SKM-1 (cell line): ENCODE measurements at regions not wholly inside any gene's neighbourhood (a gene's known extent, or its start where the extent isn't known, plus 50 kb on each side); places are given as distances from the start of the nearest gene placed in this dataset.

Source experiments
- DNase-seq: peaks from one replicate; lab custom pipeline; 2025; ENCODE audit not compliant: unreplicated experiment; lab: John Stamatoyannopoulos, UW

DNA sequence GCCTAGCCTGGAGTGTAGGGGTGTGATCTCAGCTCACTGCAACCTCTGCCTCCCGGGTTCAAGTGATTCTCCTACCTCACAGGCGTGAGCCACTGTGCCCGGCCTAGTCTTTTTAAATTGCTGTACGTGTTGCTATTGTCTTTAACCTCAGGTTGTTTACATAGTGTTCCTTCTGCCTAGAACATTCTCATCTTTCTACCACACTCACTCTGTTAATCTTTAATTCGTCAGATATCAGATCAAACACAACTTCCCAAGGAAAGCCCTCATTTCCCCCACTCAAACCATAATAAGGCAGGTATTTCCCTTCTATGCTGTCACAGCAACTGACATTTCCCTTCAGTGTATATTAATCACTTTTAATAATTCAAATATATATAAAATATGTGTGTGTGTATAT is 1310.0 kb upstream of the C9orf72 start:
- DNase-seq: no peak

DNA sequence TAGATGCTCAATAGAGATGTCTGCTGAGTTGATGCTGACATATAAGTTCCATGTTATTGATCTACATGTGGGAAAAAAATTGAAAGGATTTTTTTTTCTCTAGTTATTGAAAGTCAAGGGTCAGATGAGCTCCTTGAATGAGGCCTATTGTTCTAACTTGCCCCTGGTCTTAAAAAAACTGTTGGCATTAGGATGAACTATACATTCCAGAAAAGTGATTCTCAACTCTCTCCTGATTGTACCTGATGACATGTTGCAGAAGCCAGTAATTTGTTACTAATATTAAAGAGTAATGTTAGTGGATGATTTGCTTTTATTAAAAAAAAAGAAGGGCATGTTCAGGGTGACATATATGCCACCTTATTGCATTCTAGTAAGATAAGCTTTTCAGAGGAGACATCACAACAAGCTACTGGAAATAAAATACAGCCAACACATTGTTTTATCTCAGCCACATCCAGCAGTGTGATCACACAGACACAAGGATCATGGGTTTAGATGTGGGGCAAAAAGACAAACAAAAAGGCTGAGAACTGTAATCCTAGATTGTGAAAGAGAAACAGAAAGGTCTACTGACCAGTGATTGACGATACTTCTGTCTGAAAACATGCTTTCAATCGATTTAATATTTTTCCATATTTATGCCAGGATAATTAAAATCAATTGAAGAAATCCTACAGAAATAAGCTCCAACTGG is 1314.1 kb upstream of the C9orf72 start:
- no peak for DNase-seq

DNA sequence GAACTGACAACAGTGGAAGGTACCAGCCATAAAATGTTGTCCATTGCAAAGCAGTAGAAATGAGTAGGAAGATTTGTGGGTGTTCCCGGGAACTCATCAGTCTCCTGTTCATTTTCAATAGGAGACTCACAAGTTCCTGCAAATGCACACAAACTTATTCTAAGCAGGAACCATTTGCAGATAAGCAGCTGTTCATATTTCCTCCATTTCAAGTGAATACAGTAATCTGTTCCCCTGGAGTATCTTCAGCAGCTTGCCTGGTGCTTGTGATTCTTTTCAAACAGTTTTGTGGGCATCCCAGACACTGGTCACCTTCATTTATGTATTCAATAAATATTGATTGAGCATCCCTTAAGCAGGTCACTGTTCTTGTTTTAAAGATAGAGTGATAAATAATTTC is 1315.5 kb upstream of the C9orf72 start:
- no peak for DNase-seq

GRCh38 chr9:28892538-28892937 is 1319.3 kb upstream of the C9orf72 start:
- DNase-seq: no peak

GRCh38 chr9:28899267-28899666 is 1326.0 kb upstream of the C9orf72 start:
- DNase-seq: no peak

DNA sequence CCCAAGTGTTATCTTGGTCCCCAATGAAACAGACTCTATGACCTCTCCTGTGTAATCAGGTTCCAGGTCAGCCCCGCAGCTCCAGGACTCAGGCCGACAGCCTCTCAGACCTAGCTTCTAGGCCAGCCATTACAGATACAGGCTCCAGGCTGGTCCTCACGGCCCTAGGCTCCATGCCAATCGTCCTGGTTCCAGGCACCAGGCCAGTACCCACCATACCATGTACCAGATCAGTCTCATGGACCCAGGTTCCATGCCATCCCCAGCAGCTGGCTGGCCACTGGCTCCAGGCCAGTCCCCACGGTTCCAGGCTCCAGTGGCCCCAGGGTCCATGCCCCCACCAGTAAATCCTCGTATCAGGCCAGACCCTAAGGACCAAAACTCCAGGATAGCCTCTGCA is 1326.6 kb upstream of the C9orf72 start:
- DNase-seq: no peak

DNA sequence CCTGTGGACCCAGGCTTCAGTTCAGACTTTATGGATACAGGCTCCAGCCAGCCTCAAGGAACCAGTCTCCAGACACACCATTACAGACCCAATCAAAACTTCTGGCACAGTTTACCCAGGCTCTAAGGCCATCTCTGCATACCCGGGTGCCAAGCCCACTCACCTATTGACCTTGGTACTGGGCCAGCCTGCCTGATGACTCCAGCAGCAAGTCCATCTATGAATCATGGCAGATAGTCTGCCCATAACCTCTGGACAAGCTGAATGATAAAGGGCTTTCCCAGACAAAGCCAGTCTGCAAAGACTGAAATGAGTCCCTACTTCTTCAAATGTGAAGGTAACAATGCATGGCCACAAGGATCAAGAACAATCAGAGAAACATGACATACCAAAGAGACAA is 1327.1 kb upstream of the C9orf72 start:
- DNase-seq: no peak

- no peak for DNase-seq
Measured at GRCh38 chr9:28909526-28909925, 1336.2 kb upstream of the C9orf72 start.

DNA sequence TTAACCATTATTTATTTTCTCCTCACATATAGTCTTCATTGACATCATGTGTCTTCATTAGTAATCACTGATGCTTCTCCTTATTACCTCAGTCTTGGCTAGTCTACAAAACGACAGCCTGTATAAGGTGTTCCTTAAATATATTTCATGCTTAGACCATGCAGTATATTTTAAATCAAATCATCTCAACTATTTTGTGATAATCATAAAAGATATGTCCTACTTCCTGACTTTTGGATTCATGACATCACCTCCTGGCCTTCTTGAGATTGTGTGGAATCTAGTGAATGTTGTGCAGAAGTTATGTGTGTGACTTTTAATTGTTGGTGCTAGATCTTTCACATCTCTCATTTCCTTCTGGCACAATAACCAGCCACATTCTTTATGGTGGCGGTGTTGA is 1339.3 kb upstream of the C9orf72 start:
- DNase-seq: no peak

DNA sequence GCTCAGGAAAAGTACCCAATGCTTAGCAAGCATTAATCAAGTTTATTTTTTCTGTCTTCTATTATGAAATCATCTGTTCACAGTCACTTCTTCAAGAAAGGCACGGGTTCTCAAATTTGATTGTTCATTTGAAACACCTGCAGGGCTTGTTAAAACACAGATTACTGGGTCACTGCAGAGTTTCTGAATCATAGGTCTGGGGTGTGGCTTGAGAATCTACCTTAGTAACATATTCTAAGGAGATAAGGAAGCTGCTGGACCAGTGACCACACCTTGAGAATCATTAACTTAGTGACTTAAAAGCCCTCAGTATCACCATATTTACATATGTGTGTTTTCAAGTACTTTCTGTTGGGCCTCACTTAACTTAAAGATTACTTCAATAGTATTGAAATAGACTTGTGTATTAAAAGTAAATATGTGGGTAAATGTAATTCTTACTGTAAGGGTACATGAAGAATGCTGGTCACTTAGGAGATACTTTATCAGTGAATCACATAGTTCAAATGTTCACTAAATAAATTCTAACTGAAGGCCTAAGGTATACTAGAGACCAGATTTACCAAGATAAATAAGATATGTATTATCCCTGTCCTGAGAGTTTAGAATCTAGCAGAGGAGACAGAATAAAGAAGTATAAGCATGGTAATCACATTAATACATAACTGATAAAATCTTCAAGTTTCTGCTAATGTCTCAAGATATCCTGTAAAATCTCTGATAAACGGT is 1342.1 kb upstream of the C9orf72 start:
- no peak for DNase-seq

DNA sequence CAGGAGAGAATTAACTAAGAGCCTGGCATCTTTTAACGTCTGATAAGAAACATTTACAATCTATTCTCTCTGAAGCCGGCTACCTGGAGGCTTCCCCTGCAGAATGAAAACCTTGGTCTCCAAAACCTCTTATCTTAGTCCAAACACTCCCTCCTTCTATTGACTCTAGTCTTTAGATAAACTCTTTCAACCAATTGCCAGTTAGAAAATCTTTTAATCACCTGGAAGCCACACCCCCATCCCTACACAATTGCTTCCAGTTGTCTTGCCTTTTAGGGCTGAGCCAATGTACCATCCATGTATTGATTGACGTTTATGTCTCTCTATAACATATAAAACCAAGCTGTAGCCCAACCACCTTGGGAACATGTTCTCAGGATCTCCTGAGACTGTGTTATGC is 1343.1 kb upstream of the C9orf72 start:
- DNase-seq: no peak

GRCh38 chr9:28921857-28922500 is 1348.7 kb upstream of the C9orf72 start:
- DNase-seq: no peak

DNA sequence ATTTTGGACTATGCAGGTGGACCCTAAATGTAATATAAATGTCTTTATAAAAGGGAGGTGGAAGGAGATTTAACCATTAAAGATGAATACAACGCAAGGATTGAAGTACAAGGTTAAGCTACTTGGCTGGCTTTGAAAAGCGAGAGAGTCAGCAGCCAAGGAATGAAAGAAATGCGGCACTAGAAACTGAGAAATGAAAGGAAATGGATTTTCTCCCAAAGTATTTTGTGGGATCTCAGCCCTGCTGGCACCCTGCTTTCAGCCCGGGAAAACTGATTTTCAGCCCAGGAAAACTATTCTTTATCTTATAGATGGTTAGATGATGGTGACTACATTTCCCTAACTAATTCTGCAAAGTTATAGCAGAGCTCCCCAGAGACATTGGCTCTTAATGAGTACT is 1349.6 kb upstream of the C9orf72 start:
- no peak for DNase-seq

DNA sequence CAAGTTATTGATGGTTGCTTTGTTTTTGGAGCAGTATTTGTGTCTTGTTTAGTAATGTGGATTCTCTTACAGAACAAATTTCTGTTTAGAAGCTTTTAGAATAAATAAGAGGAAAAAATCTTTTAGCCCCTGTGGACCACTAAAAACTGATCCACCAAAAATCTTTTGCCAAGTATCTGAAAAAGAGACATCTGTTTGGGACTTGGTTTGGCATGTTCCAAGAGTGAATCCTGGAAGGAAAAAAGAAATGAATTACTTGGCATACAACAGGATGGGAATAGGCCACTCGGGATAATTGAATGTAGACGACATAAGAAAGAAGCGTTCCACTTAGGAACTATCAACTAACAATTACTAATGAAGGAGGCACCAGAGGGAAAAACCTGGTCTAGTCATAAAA is 1350.1 kb upstream of the C9orf72 start:
- DNase-seq: no peak

- no peak for DNase-seq
Measured at GRCh38 chr9:28925157-28925556, 1351.9 kb upstream of the C9orf72 start.

- DNase-seq: no peak
Measured at GRCh38 chr9:28926306-28926705, 1353.0 kb upstream of the C9orf72 start.

DNA sequence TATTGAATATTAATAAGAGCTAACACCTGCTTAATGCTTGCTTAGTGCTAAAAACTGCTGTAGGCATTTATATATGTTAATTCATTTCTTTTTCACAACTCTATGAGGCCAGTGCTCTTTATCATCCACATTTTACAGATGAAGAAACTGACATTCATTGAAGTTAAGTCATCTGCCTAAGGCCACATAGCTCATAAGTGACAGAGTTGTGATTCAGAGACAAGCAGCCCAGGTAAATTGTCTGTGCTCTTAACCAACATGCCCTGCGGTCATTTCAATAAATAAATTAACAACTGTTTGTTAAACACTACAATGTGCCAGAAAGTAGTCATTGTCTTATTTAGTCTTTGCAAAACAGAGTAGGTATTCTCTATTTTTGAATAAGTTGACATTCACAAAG is 1354.4 kb upstream of the C9orf72 start:
- no peak for DNase-seq

- no peak for DNase-seq
Measured at GRCh38 chr9:28929433-28929832, 1356.2 kb upstream of the C9orf72 start.

DNA sequence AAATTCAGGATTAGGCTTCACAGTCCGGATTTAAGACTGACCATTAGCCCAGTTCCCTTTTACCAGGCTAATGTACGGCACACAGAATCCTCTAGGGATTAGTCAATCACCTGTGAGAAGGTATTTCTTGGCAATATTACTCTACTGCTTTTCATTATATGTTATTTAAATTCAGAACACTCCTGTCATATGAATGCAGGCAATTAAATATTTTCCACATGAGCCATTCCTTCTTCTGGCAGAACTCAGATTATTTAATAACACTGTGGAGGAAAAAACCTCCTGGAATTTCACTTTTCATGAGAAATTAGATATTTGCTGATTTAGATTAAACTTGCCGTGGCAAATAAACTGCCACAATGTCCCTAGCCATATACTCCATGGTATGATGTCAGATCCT is 1357.5 kb upstream of the C9orf72 start:
- DNase-seq: no peak

GRCh38 chr9:28934111-28934510 is 1360.8 kb upstream of the C9orf72 start:
- no peak for DNase-seq

- DNase-seq: no peak
Measured at GRCh38 chr9:28938981-28939380, 1365.7 kb upstream of the C9orf72 start.

DNA sequence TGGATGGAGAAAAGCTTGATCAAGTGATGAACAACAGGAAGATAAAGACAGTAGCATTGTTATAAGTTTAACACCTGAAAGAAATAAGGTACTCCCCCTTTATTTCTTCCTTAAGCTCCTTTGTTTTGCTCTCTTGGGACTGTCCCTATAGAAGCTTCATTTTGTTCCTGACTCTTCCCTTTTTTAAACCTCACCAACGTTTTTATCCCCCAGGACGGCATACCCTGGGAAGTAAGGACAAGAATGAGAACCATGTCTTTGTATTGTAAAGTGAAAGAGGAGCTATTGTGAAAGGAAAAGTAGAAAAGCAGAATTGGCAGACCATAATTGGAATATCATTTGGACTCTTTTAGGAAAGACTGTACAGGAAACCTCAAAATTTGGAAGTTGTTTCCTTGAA is 1368.6 kb upstream of the C9orf72 start:
- DNase-seq: no peak
